Epithelial cell of proximal tubule (primary cell): ENCODE measurements at regions not wholly inside any gene's neighbourhood (a gene's known extent, or its start where the extent isn't known, plus 50 kb on each side); places are given as distances from the start of the nearest gene placed in this dataset.

ENCODE experiments used
- DNase-seq: peaks from one replicate; pipeline ENCODE4 v3.0.0-alpha.2; 2011; ENCODE audit warnings: low read depth
- H3K4me3 ChIP-seq: 2 replicates; pipeline ENCODE4 v1.5.1; 2011; ENCODE audit warnings: low read depth, mild to moderate bottlenecking, low read length
- CTCF ChIP-seq: conservative IDR thresholded peaks from 2 replicates; pipeline ENCODE4 v1.5.1; 2012; ENCODE audit warnings: low read depth, mild to moderate bottlenecking, low read length

DNA sequence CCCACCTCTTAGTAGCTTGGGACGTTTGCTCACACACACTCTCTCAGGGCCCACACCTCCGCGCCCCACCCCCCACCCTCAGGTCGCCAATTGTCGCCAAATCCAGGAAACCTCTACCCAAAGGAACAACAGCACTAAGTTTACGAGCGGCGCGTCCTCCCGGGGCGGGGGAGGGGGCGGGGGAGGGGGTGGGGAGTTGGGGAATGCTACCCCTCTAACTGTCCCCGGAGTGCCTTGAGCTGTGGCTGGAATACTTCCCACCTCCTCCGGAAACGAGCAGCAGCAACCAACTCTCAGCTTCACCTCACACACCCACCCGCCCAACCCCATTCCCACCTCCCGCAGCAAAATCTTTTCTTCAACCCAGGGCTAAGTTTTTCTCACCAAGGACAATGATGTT, 135.6 kb upstream of the ZIC3 start:
- DNase-seq: no peak
- no peak overlapping the region for H3K4me3 ChIP-seq
- no peak for TF ChIP-seq CTCF

DNA sequence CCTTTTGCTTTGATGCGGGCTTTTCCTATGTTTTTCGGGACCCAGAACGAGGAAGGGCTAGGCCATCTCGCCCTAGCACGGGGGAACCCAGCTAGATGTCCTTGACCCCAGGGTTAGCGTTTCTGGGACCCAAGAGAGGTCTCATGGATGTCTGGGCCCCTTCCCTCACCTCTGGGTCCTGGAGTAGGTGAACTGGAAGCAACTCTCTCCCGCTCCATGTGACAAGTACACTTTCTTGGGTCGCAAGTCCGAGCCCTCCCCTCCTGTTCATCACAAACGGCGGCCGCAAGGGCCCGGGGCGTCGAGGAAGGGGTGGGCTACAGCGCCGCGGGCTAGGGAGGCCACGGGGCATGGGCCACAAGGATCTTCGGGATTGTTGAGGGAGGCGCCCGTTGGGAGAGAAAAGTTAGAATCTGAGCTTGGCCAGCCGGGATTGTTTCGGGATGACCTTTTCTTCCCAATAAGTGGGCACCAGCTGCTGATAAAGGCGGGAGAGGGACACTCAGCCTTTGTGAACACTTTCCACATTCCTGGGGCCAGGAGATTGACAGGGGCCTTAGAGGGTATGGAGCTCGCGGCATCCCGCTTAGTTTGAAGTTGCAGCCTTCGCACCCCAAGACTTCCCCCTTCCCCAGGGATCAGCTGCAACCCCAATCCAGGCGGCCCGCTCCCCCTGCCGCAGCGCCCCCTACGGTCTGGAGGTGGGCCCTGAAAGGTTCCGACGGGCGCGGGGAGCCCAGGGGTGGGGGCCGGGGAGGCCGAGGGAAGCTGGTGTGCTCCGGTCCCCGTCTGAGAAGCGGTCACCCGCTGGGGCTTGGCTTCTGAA, 136.9 kb upstream of the ZIC3 start:
- H3K4me3 ChIP-seq: no peak overlapping the region
- TF ChIP-seq CTCF: no peak
- DNase-seq: no peak

DNA sequence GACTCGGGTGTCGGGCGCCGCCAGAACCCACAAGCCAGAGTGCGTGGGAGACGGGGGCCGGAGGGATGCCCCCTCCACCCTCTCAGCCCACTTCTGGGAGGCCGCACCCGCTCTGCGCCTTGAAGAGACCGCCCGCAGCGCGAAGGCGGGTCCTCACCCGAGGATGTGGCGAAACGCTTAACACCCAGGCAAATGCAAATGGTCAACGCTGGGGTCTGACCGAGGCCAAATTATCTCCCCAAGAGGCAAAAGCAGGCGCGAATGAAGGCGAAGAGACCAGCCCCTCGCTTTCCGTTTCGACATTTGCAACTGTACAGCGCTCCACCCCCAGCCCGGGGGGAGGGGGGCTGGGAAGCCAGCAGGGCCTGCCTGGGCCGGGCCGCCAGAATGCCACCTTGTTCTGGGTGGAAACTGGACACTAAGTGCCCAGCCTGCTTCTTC, 137.7 kb upstream of the ZIC3 start:
- H3K4me3 ChIP-seq: peak overlapping the region; percentile 50
- DNase-seq: no peak
- no peak for TF ChIP-seq CTCF

- no peak for DNase-seq
- H3K4me3 ChIP-seq: peak overlapping the region; percentile 50
- no peak for TF ChIP-seq CTCF
Observed at GRCh38 chrX:137427816-137428215, 138.1 kb upstream of the ZIC3 start.

DNA sequence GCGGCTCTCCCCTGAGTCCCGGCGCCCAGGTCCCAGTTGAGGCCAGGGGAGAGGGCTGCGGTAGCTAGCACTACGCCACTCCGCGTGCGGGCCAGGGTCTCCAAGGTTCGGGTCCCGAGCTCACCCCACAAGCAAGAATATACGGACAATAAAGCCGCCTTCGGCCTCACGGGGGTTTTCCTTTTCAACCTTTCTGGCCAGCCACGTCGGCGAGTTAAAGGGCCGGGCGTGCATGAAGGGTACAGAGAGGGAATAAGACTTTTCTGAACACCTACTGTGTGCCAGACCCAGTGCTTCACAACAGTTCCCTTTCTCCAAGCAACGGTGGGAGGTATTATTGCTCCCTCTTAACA, 138.5 kb upstream of the ZIC3 start:
- H3K4me3 ChIP-seq: peak overlapping the region; percentile 50
- no peak for TF ChIP-seq CTCF
- no peak for DNase-seq

DNA sequence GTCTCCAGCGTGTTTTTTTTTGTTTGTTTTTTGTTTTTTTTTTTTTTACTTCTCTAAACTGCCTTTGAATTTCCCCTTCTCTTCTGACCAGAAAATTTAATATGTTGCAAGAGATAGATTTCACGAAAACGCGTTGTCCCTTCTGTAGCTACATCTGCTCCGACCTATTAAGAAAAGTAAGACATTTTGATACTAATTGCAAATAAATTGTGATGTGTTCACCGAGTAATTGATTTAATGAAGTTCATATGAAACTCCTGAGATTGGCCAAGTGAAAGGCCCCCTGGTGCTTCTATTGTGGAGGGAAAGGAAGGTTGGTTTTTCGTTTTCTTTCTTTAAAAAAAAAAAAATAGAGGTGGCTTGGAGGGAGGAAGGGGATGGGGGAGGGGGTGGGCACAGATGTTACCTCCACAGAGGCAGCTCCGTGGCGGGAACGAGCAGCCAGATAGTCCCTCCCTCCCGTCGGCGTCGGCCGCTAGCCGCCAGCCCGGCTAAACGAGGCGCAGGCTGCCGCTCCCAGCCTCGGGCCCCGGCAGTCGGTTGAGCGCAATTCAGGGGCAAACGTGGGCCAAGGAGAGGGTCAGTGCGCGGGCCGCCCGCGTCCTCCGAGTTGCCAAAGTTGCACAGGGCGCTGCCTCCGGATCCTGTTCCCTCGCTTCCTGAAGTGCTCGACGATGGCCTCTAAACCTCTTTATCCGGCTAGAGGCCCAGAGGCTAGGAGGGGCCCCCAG, 139.1 kb upstream of the ZIC3 start:
- no peak overlapping the region for H3K4me3 ChIP-seq
- TF ChIP-seq CTCF: no peak
- DNase-seq: no peak
